ENCODE measurements at regions not wholly inside any gene's neighbourhood (a gene's known extent, or its start where the extent isn't known, plus 50 kb on each side); places are given as distances from the start of the nearest gene placed in this dataset.

- TF ChIP-seq CTCF (IDR thresholded peaks at IDR 0.05), result no peak
- no peak for TF ChIP-seq POLR2A (IDR thresholded peaks at IDR 0.05)
Measured at GRCh38 chr10:10774416-10774815, 243.3 kb upstream of the CELF2 start.

All from esophagus squamous epithelium (tissue), 4 donors.